ENCODE measurements at regions not wholly inside any gene's neighbourhood (a gene's known extent, or its start where the extent isn't known, plus 50 kb on each side); places are given as distances from the start of the nearest gene placed in this dataset.

GRCh38 chr7:93819699-93820098 is 70.9 kb downstream of the TFPI2 start:
- TF ChIP-seq, protein P1, sequence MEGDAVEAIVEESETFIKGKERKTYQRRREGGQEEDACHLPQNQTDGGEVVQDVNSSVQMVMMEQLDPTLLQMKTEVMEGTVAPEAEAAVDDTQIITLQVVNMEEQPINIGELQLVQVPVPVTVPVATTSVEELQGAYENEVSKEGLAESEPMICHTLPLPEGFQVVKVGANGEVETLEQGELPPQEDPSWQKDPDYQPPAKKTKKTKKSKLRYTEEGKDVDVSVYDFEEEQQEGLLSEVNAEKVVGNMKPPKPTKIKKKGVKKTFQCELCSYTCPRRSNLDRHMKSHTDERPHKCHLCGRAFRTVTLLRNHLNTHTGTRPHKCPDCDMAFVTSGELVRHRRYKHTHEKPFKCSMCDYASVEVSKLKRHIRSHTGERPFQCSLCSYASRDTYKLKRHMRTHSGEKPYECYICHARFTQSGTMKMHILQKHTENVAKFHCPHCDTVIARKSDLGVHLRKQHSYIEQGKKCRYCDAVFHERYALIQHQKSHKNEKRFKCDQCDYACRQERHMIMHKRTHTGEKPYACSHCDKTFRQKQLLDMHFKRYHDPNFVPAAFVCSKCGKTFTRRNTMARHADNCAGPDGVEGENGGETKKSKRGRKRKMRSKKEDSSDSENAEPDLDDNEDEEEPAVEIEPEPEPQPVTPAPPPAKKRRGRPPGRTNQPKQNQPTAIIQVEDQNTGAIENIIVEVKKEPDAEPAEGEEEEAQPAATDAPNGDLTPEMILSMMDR (IDR thresholded peaks at IDR 0.05) = no peak
- no peak for TF ChIP-seq POLR2A (IDR thresholded peaks at IDR 0.05)
